Parathyroid adenoma (tissue), 2 donors: ENCODE measurements at regions not wholly inside any gene's neighbourhood (a gene's known extent, or its start where the extent isn't known, plus 50 kb on each side); places are given as distances from the start of the nearest gene placed in this dataset.
"Not testable (repeated sequence)": the region's sequence is repeated elsewhere in the genome, so short reads cannot be mapped to it uniquely, and the experiment has no call there.

Source experiments
- H2AFZ ChIP-seq: fragments of 300-600 bp; sonication (generic); one replicate; pipeline ENCODE4 v1.7.0; 2017; ENCODE audit warnings: antibody characterized with exemption, mild to moderate bottlenecking
- H3K27ac ChIP-seq: fragments of 300-600 bp; sonication (generic); one replicate; pipeline ENCODE4 v1.7.0; 2017
- H3K27me3 ChIP-seq: fragments of 300-600 bp; sonication (generic); one replicate; pipeline ENCODE4 v1.7.0; 2017; ENCODE audit warnings: low read length; ENCODE audit not compliant: control insufficient read depth, insufficient read depth
- H3K36me3 ChIP-seq: fragments of 300-600 bp; sonication (generic); one replicate; pipeline ENCODE4 v1.7.0; 2017; ENCODE audit warnings: low read length; ENCODE audit not compliant: control insufficient read depth, insufficient read depth
- H3K4me1 ChIP-seq: fragments of 300-600 bp; sonication (generic); one replicate; pipeline ENCODE4 v1.7.0; 2017; ENCODE audit warnings: control low read depth
- H3K4me2 ChIP-seq: fragments of 300-600 bp; sonication (generic); one replicate; pipeline ENCODE4 v1.7.0; 2017; ENCODE audit warnings: low read length
- H3K4me3 ChIP-seq: fragments of 300-600 bp; sonication (generic); one replicate; pipeline ENCODE4 v1.7.0; 2017; ENCODE audit warnings: low read depth, low read length
- H3K79me2 ChIP-seq: fragments of 300-600 bp; sonication (generic); one replicate; pipeline ENCODE4 v1.7.0; 2017; ENCODE audit warnings: control low read depth
- H3K9ac ChIP-seq: fragments of 300-600 bp; sonication (generic); one replicate; pipeline ENCODE4 v1.7.0; 2017; ENCODE audit warnings: mild to moderate bottlenecking
- H3K9me3 ChIP-seq: fragments of 300-600 bp; sonication (generic); one replicate; pipeline ENCODE4 v1.7.0; 2017; ENCODE audit warnings: low read length; ENCODE audit not compliant: control insufficient read depth
- CTCF ChIP-seq: fragments of 300-600 bp; sonication (generic); IDR thresholded peaks from one replicate; pipeline ENCODE4 v1.7.0; 2017; ENCODE audit warnings: antibody characterized with exemption, mild to moderate bottlenecking
- donor health status: primary hyperparathyroidism.

- H3K27ac ChIP-seq, result no peak overlapping the region
- no peak for TF ChIP-seq CTCF
- no peak overlapping the region for H3K4me2 ChIP-seq
These were observed 70.6 kb upstream of the SLC25A36 start for GRCh38 chr3:140871022-140871421.

GRCh38 chr3:140872165-140872564 lies 69.5 kb upstream of the SLC25A36 start:
- H3K27ac ChIP-seq, H2AFZ ChIP-seq, H3K36me3 ChIP-seq, H3K9me3 ChIP-seq, H3K27me3 ChIP-seq, H3K79me2 ChIP-seq, H3K4me1 ChIP-seq, H3K4me3 ChIP-seq, H3K4me2 ChIP-seq, H3K9ac ChIP-seq: not testable (repeated sequence)

More at GRCh38 chr3:140871022-140871421, 70.6 kb upstream of the SLC25A36 start:
- Histone ChIP-seq H3K4me3 (no peak overlapping the region), H3K36me3 (no peaks in the 10 kb centered on the region), H3K79me2 (no peaks in the 10 kb centered on the region), H3K9me3 (peaks cover 4% of the 10 kb centered on the region), H3K4me1 (no peaks in the 10 kb centered on the region), H2AFZ (no peak overlapping the region), H3K27me3 (no peaks in the 10 kb centered on the region), H3K9ac (no peak overlapping the region)

- no peak overlapping the region for H2AFZ ChIP-seq
- H3K27ac ChIP-seq, result no peak overlapping the region
- no peaks in the 10 kb centered on the region for H3K36me3 ChIP-seq
- H3K9me3 ChIP-seq, result no peaks in the 10 kb centered on the region
- no peaks in the 10 kb centered on the region for H3K4me1 ChIP-seq
- no peak overlapping the region for H3K9ac ChIP-seq
- H3K79me2 ChIP-seq, result no peaks in the 10 kb centered on the region
- H3K4me3 ChIP-seq, result no peak overlapping the region
- TF ChIP-seq CTCF, result no peak
- no peaks in the 10 kb centered on the region for H3K27me3 ChIP-seq
- no peak overlapping the region for H3K4me2 ChIP-seq
These were observed 58.1 kb upstream of the SLC25A36 start for GRCh38 chr3:140883428-140884040.

GRCh38 chr3:140885697-140886096 lies 55.9 kb upstream of the SLC25A36 start:
- not testable (repeated sequence) for H3K9me3 ChIP-seq, H3K79me2 ChIP-seq, H3K27me3 ChIP-seq, H3K9ac ChIP-seq, H3K27ac ChIP-seq, H3K4me2 ChIP-seq, H3K4me1 ChIP-seq, H3K36me3 ChIP-seq, H2AFZ ChIP-seq, H3K4me3 ChIP-seq
